ENCODE measurements at regions not wholly inside any gene's neighbourhood (a gene's known extent, or its start where the extent isn't known, plus 50 kb on each side); places are given as distances from the start of the nearest gene placed in this dataset.

DNA sequence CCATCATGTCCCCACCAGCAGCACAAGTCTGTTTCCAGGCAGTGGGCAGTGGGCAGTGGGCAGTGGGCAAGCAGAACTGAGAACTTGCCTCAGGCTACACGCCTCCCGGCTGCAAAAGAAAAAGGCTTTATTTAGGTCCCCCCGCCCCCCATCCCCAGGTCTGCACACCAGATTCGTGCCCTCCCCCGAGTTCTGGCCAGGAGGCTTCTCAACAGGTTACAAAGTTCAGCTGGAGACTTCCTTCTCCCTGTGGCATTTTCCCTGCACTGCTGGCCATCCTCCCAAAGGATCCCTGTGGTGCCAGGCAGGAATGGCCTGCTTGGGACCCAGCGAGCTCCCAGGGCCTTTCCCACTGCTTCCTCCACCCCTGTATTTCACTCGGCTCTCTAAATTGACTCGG is 97.0 kb upstream of the TRIM2 start:
- TF ChIP-seq, protein P1, sequence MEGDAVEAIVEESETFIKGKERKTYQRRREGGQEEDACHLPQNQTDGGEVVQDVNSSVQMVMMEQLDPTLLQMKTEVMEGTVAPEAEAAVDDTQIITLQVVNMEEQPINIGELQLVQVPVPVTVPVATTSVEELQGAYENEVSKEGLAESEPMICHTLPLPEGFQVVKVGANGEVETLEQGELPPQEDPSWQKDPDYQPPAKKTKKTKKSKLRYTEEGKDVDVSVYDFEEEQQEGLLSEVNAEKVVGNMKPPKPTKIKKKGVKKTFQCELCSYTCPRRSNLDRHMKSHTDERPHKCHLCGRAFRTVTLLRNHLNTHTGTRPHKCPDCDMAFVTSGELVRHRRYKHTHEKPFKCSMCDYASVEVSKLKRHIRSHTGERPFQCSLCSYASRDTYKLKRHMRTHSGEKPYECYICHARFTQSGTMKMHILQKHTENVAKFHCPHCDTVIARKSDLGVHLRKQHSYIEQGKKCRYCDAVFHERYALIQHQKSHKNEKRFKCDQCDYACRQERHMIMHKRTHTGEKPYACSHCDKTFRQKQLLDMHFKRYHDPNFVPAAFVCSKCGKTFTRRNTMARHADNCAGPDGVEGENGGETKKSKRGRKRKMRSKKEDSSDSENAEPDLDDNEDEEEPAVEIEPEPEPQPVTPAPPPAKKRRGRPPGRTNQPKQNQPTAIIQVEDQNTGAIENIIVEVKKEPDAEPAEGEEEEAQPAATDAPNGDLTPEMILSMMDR (IDR thresholded peaks at IDR 0.05): no peak
- TF ChIP-seq POLR2A (IDR thresholded peaks at IDR 0.05): no peak
- intact Hi-C loops (cut with DNase I): no loop called here
- WGBS, 4 donors: 75 to 85% (median 77%) methylated on average over 7 to 8 of the region's 8 CpGs

DNA sequence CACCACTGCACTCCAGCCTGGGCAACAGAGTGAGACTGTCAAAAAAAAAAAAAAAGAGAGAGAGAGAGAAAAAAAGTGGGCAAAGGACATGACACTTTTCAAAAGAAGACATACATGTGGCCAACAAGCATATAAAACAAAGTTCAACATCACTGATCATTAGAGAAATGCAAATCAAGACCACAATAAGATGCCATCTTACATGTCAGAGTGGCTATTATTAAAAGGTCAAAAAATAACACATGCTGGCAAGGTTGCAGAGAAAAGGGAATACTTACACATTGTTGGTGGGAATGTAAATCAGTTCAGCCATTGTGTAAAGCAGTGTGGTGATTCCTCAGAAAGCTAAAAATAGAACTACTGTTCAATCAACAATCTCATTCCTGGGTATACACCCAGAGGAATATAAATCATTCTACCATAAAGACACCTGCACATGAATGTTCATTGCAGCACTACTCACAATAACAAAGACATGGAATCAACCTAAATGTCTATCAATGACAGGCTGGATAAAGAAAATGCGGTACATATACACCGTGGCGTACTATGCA is 94.9 kb upstream of the TRIM2 start:
- Histone ChIP-seq H3K36me3 (replicated peaks in 1 of 2) (no peaks in the 10 kb centered on the region), H3K27ac (no peak overlapping the region), H3K9me3 (replicated peaks in 1 of 3) (no peaks in the 10 kb centered on the region), H3K27me3 (no peaks in the 10 kb centered on the region), H3K4me1 (replicated peaks in 1 of 2) (no peaks in the 10 kb centered on the region), H3K4me3 (no peak overlapping the region)
- TF ChIP-seq, protein P1 (IDR thresholded peaks at IDR 0.05): no peak
- no peak for TF ChIP-seq POLR2A (IDR thresholded peaks at IDR 0.05)
- intact Hi-C loops (cut with DNase I): no loop called here
- 88 to 99% (median 93%) methylated on average over 3 of the region's 3 CpGs for WGBS, 4 donors
- DNase-seq: no peak

More for the DNA sequence above, 97.0 kb upstream of the TRIM2 start:
- no peak overlapping the region for H3K27ac ChIP-seq
- H3K4me3 ChIP-seq: no peak overlapping the region
- no peaks in the 10 kb centered on the region for H3K4me1 ChIP-seq (replicated peaks in 1 of 2)
- H3K36me3 ChIP-seq (replicated peaks in 1 of 2): no peaks in the 10 kb centered on the region
- no peaks in the 10 kb centered on the region for H3K27me3 ChIP-seq
- no peak for DNase-seq
- no peaks in the 10 kb centered on the region for H3K9me3 ChIP-seq (replicated peaks in 1 of 3)

DNA sequence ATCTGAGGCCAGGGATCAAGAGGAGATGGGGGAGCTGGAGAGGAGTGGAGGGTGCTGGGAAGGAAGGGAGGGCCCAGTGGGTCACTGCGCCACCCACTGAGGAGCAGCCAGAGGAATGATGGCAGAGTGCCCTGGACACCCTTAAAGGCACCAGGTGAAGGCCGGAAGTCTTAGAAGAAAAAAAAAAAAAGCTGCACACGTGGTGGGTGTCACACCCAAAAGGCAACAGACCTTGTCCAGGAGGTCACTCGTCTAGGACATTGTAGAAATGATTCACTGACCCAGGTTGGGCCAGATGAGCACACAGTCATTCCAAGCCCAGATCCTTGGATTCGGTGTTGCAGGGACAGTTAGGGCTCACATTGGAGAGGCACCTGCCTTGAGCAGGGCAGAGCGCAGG is 93.5 kb upstream of the TRIM2 start:
- DNase-seq: no peak
- no peaks in the 10 kb centered on the region for H3K36me3 ChIP-seq (replicated peaks in 1 of 2)
- H3K9me3 ChIP-seq (replicated peaks in 1 of 3): no peaks in the 10 kb centered on the region
- TF ChIP-seq, protein P1 (IDR thresholded peaks at IDR 0.05): no peak
- no peak for TF ChIP-seq POLR2A (IDR thresholded peaks at IDR 0.05)
- intact Hi-C loops (cut with DNase I): no loop called here
- no peak overlapping the region for H3K27ac ChIP-seq
- H3K27me3 ChIP-seq: no peaks in the 10 kb centered on the region
- WGBS, 4 donors: 63 to 74% (median 69%) methylated on average over 6 of the region's 6 CpGs
- peaks cover 5 to 9% of the 10 kb centered on the region in 2 donors for H3K4me1 ChIP-seq (replicated peaks in 1 of 2)
- no peak overlapping the region for H3K4me3 ChIP-seq

DNA sequence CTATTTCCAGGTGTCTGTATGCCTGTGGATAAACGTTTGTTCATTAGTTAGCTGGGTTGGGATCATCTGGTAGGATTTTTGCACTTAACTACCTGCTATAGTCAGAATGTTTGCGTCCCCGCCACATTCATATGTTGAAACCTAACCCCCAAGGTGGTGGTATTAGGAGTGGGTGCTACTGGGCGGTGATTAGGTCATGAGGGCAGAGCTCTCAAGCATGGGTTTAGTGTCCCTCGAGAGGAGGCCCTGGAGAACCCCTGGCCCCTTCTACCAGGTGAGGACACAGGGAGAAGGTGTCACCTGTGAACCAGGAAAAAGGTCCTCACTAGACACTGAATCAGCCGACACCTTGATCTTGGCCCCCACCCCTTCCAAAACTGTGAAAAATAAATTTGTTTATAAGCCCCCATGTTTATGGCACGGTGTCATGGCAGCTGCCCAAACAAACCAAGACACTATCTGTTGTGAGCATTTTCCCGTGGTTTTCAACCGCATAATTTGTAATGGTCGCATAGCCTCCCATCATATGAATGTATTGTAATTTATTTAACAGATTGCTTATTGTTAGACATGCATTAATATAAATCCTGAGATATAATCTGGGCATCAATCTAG is 92.7 kb upstream of the TRIM2 start:
- Histone ChIP-seq H3K9me3 (replicated peaks in 1 of 3) (no peaks in the 10 kb centered on the region), H3K27me3 (no peaks in the 10 kb centered on the region), H3K36me3 (replicated peaks in 1 of 2) (no peaks in the 10 kb centered on the region), H3K4me1 (replicated peaks in 1 of 2) (peaks cover 5 to 12% of the 10 kb centered on the region in 2 donors), H3K27ac (no peak overlapping the region), H3K4me3 (no peak overlapping the region)
- no peak for DNase-seq
- intact Hi-C loops (cut with DNase I): no loop called here
- WGBS, 4 donors: 89 to 92% (median 91%) methylated on average over 7 to 10 of the region's 10 CpGs
- TF ChIP-seq, protein P1 (IDR thresholded peaks at IDR 0.05): no peak
- no peak for TF ChIP-seq POLR2A (IDR thresholded peaks at IDR 0.05)

Data from adrenal gland (tissue), 9 donors.